ENCODE measurements at regions not wholly inside any gene's neighbourhood (a gene's known extent, or its start where the extent isn't known, plus 50 kb on each side); places are given as distances from the start of the nearest gene placed in this dataset.

DNA sequence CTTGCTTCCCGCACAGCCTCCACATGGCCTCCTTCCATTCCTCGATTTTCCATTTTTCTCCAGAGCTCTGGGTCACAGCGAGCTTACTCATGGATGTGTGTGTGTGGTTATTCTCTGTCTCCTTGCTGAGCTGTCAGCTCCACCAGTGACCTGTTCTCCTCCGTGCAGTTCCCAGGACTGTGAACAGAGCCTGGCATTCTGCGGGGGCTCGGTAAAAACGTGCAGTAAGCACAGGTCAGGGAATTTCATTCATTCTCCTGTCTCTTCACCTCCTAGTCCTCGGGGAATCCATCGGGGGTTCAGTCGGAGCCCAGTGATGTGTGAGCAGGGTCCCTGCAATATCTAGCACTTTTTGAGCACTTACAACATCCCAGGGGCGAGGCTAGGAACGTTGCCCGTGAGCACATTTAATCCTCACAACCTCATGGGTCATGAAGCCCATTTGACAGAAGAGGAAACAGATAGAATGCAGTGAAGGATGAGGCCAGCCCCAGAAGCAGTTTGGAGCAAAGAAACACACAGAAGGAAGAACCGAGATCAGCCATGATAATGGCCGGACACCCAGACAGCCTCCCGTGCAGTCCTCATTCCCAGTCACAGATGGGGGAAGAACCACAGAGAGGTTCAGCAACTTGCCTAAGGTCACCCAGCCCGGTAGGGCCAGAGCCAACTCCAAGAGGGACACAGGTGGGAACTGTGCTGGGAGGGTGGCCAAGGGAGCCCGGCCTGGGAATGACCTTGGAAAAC, 183.2 kb upstream of the GSE1 start:
- TF ChIP-seq CTCF (IDR thresholded peaks at IDR 0.05), result no peak
- no peak for TF ChIP-seq POLR2A (IDR thresholded peaks at IDR 0.05)

All from lower leg skin (tissue), 3 donors.